Fibroblast of villous mesenchyme (primary cell): ENCODE measurements at regions not wholly inside any gene's neighbourhood (a gene's known extent, or its start where the extent isn't known, plus 50 kb on each side); places are given as distances from the start of the nearest gene placed in this dataset.

Experiments used
- DNase-seq: peaks from one replicate; pipeline ENCODE4 v3.0.0-alpha.2; 2010; ENCODE audit warnings: low read depth
- H3K4me3 ChIP-seq: 2 replicates; pipeline ENCODE4 v1.5.1; 2011; ENCODE audit warnings: low read depth, mild to moderate bottlenecking, low read length
- CTCF ChIP-seq: IDR thresholded peaks from 2 replicates; pipeline ENCODE4 v1.5.1; 2012; ENCODE audit warnings: low read depth, mild to moderate bottlenecking, low read length; ENCODE audit not compliant: insufficient read depth

DNA sequence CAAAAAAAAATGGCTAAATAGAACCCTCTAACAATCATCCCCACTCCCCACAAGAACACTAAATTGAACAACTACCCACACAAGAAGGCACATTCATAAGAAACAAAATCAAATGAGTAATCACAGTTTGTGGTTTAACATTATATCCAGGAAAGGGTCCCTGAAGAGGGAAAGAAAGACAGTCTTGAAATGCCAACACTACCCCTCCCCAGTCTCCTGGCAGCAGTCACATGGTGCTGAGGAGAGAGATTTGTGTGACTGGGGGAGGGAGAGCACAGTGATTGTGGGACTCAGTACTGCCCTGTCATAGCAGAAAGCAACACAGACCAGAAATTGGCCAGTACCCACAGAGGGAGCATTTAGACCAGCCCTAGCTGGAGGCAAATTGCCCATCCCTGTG, 443.7 kb upstream of the BTBD3 start:
- DNase-seq = no peak
- no peak overlapping the region for H3K4me3 ChIP-seq
- no peak for TF ChIP-seq CTCF

GRCh38 chr20:11483697-11484096, 434.0 kb upstream of the BTBD3 start:
- no peak for DNase-seq
- H3K4me3 ChIP-seq = no peak overlapping the region
- no peak for TF ChIP-seq CTCF

- H3K4me3 ChIP-seq = no peak overlapping the region
- DNase-seq = no peak
- no peak for TF ChIP-seq CTCF
Observed at GRCh38 chr20:11484479-11484878, 433.2 kb upstream of the BTBD3 start.

GRCh38 chr20:11492386-11492785, 425.3 kb upstream of the BTBD3 start:
- no peak for DNase-seq
- H3K4me3 ChIP-seq = no peak overlapping the region
- no peak for TF ChIP-seq CTCF

- no peak for TF ChIP-seq CTCF
- DNase-seq = no peak
- no peak overlapping the region for H3K4me3 ChIP-seq
Observed at GRCh38 chr20:11492846-11493245, 424.8 kb upstream of the BTBD3 start.

DNA sequence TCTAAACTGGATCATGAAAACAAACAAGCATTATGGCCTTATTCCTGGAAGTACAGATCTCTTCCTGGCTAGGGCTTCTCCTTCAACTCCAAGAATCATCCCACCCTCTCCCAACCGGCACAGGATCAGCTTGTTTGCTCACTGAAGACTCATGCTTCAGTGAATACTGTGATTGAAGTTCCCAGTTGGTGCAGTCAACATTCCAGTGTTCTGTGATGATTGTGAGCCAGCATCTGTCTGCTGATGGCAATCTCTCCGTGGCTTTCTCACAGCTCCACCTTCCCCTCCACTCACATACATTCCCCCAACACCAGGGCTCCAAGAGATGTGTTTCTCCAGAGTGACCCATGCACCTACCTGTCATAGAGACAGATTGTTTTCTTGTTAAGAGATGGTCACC, 421.3 kb upstream of the BTBD3 start:
- H3K4me3 ChIP-seq = no peak overlapping the region
- no peak for TF ChIP-seq CTCF
- no peak for DNase-seq

DNA sequence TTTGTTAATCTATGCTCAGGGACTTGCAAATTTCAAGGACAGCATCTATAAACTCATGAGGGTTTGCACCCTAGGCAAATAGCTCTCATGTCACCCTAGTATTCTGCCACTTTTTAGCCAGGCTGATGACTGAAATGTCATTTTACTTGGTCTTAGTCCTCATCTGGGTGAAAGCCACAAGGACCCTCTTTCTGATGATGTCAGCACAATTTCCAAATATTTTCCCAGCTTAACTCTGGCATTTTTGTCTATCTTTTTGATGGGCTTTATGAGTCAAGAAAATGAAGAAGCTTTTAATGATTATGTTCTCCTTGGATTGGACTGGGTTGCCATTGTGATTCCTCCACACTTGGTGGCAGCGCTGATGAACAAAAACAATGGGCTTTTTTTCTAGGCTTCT, 420.1 kb upstream of the BTBD3 start:
- no peak for DNase-seq

More for the DNA sequence above, 420.1 kb upstream of the BTBD3 start:
- no peak for TF ChIP-seq CTCF
- no peak overlapping the region for H3K4me3 ChIP-seq
